Left renal cortex interstitium (tissue), 4 donors: ENCODE measurements at regions not wholly inside any gene's neighbourhood (a gene's known extent, or its start where the extent isn't known, plus 50 kb on each side); places are given as distances from the start of the nearest gene placed in this dataset.
"Not testable (repeated sequence)": the region's sequence is repeated elsewhere in the genome, so short reads cannot be mapped to it uniquely, and the experiment has no call there.

Experiments
- DNase-seq, 4 donors: peaks; one replicate each; pipeline ENCODE4 v3.0.0-alpha.2; 2013; ENCODE audit warnings: low read depth in 4 of 4, low spot score in 2 of 4, missing footprints in 1 of 4

DNA sequence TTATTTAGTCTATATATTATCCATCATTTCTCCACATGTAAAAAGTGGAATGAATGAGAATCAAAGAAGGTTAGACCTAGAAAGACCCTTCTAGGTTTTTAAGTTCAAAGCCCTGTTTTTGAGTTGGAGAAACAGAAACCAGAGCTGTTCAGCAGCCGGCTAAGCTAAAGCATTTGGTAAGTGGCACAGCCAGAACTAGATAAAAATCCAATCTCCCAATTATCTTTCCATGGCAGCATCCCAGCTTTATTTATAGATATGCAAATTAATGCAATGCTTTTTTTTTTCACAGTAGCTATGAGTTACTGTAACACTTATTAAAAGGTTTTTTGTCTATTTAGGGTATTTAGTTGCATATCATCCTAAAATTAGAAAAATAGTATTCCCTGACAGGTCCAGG, 85.1 kb downstream of the NIBAN1 start:
- DNase-seq = no peak

DNA sequence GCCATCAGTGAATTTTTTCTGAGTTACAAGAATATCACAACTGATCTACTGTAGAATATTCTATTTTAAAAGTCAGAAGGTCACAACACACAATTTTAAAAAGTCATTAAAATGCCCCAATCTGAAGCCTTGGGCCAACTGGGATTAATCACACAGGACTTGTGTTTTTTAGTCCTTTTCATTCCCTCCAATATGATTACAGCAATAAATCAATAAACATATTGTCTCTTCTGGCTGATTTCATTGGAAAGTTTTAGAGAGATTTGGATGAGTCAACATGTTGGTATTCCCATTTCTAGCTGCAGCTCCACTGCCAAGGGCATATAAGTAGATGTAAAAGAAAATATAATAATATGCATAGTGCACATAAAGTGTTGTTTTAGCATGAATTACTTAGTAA, 85.8 kb downstream of the NIBAN1 start:
- no peak for DNase-seq

DNA sequence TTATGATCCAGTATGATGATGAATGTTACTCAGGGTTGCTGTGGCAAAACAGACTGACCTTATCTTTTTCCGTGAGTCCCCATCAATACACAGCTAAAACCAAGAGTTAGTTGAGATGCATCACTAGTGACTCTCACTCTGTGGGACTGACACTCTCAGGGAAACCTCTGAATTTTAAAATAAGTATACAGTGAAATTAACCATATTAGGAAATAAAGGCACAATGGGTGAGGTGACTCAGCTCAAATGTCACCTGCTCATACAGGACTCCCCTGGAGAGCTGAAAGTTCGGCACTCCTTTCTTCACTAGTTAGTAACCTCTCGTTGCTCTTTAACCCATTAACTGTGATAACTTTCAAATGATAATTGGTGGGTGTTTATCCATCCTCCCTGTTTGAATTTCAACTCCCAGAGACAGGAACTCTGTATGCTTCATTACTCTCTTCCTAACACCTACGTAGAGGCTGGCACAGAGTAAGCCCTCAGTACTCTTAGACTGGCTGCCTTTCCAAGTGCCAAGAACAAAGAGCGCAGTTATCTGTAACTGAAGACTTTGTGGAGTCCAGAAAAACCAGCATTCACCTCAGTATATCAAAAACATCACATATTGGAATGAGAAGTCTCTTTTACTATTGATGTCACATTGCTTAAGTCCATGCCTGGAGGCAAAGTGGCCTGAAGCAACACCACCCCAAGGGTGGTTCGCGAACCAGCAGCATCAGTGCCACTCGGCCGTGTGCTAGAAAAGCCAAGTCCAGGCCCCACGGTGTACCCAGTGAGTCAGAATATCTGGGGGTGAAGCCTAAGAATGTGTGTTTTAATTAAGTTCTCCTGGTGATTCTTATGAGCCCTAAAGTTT, 91.1 kb downstream of the NIBAN1 start:
- DNase-seq = no peak

DNA sequence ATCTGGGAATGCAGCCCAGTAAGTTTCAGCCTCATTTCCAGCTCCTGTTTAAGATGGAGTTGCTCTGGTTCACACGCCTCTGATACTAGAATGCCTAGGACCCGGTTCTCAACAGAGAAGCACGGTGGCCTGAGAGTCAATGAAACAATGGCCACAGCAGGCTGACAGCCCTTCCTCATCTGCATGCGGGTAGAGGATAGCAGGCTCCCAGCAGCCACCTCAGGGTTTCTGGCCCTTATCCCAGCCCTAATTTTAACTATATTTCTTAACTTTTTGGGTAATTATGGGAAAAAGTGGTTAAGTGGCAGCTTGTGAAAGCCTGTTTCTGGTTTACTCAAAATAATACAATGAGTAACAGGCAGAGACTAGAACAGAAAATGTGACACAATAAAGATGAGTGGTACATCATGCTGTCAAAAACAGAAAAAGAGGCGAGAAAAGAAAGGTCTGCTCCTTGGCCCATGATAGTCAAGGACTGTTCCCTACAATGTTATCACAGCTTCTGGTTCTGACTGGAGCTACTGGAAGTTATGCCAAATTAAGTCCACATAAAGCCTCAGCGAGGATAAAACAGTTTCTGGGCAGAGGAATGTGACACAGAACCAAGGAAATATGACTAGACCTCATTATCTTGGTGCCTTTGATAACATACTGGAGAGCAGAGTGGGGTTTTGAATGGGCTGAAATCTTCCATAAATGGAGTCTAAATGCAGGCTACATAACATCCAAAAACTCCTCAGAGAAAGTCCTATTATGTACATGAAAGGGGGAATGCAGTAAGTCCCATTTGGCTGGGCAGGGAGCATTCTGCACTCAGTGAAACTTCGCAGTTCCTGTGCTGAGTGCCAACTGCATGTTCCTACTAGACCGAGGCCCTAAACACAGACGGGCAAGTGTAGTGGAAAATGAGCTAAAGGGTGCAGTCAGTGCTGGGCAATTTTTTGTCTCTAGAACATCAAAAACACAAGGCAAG, 92.1 kb downstream of the NIBAN1 start:
- no peak for DNase-seq

DNA sequence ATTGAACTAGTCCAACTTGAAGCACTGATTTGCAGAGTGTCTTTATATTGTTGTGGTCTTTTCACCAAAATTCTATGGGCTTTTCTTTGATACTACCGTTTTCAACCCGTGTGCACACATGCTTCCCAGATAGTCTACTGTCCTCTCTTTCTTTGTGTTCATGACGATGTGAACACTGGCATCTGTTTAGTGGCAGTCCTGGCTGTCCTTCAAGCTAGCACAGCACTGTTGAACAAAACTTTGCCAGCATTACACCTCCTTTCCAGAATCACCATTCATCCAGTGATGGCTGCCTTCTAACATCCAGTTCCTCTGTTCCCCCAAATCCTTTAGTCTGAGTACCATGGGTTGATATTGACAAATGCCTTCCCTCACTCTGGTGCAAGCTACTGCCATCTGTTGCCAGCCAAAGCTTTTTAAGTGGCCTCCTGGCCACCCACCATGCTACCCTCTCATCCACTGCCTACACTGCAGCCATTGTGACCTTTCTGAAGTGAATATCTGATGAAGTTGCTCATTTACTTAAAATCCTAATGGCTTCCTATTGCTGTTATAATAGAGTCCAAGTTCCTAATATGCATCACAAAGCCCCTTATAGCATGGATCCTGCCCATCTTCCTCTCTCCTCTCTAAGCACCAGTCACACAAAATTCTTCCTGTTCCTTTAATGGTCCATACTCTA, 94.3 kb downstream of the NIBAN1 start:
- DNase-seq = no peak

DNA sequence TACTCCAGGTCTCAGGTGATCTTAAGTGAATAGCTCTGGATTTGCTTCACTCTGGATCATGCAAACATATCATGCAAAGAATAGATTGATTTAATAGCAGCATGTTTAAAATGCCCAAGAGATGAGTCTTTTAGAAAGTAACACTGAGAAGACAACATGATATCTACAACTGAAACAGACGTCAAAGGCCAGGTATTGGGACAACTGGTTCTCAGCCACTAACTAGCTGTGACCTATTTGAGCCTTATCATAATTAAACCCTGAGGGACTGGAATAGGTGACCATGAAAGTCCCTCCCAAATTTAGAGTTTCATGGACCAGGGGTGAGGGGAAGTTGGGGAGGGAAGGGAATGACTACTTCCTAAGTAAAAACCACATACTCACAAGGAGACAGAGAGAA, 95.7 kb downstream of the NIBAN1 start:
- DNase-seq = no peak

DNA sequence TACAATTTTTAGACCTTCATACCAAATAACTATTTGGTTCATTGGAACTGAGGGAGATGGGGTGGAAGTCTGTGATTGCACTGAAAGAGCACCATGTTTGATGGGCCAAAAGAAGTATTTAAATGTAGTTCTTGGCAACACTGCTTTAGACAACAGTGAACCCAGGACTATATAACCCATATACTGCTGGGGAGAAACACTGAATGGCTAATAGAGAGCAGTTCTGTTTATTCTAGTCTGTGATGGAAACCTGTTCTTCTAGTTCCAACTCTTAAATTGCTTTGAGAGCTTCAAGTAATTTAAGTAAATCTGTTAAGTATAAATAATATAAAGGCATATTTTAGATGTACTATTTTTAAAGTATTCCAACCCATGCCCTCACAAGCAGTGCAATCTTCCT, 96.3 kb downstream of the NIBAN1 start:
- no peak for DNase-seq

DNA sequence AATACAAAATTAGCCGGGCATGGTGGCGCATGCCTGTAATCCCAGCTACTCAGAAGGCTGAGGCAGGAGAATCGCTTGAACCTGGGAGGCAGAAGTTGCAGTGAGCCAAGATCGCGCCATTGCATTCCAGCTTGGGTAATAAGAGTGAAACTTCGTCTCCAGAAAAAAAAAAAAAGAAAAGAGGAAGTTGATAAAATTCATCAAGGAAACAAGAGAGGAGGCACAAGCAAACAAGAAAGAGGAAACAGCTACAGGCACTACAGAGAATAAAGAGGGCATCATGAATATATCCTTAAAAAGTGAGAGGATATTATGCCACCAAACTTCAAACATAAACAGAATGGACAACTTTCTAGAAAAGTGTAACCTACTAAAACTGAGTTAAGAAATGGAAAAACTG, 98.3 kb downstream of the NIBAN1 start:
- DNase-seq = not testable (repeated sequence)

DNA sequence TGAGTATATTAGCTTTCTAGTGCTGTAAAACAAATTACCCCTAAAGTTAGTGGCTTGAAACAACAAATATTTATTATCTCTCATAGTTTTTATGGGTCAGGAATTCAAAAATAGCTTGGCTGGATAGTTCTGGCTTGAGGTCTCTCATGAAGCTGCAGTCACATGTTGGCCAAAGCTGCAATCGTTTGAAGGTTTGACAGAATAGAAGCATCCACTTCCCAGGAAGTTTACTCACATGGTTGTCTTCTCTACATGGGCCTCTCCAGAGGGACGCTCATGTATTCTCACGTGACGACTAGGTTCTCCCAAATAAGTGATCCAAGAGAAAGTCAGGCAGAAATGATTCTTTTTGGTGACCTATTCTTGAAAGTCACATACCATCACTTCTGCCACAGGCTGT, 99.1 kb downstream of the NIBAN1 start:
- DNase-seq = no peak

DNA sequence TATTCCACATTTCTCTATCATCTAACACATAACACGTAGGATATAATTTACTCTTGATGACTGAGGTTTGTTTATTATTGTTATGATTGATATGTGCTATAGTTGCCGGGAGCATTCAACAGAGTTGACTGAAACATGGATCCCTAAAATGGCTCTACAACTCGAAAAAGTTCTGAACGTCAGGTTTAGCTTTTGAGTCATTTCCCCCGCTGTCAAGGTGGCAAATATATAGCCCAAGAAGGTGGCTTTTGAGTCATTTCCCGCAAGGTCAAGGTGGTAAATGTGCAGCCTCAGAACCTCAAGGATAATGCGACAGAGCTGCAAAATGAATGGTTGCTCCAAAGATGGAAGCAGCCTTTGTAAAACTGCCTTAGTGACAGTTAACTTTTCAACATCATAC, 104.0 kb downstream of the NIBAN1 start:
- no peak for DNase-seq

DNA sequence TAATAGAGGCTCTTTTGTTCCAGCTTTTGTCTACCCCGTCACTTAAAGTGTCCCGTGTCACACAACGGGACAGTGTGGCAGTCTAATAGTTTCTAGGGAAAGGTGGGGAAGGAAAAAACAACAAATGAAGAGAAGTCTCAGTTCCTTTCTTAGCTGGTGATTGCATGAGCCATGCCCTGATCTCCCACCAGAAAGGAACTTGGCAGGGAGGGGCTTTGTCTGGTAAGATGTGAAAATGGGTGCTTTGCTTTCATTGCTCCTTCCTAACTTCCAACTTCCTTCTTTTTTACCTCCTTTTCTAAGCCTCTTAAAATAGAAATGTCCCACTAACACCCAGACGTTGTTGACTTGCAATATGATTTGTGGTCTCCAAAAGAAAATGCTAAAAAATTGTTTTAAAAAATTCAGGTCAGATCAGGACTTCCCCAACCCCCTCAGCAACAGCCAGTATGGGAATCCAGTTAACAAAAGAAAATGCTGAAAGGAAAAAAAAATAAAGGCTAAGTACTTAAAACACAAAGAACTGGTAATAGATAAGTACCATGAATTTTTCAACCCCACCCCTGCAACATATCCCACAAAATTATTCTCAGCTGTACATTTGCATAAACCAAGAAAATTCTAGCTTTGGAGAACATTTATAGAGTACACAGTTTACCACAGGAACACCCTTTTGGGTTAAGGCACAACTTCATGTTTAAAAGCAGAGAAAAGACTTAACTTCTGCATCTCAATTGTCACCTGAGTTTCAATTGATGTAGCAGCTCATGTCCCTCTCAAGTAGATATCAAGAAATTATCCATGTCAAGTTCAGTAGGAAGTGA, 106.2 kb downstream of the NIBAN1 start:
- no peak for DNase-seq

DNA sequence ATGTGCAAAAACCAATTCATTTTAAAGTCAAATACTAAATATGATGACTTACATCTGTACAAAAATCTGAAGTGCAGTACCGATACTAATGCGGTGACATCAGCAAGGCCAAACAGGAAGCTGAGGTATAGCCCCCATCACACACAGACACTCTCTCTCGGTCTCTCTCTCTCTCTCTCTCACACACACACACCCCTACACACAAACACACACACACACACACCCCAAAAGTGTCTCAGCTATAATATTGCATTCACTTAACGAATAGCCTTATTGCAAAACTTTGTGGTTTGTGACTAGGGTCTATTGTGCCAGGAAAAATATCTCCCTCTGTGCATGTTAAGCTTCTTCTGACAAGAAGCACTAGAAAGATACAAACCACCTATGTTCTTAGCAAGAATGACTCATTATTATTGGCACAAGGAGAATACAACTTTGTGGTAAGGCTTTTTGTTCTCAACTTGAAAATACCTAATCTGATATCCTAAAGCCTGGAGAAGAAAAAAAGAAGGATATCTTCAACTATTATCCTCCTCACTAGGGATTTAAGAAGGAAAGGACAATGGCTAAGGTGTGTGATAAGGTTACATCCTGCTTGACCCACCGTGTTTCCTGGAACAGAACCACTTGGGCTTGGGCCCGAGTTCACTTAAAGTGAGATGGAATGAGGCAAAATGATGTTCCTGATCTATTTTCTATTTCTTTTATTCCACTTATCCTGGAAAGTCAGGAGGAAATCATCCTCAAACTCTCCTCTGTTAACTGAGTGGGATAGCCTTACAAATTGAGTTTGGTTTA, 107.1 kb downstream of the NIBAN1 start:
- DNase-seq = no peak

DNA sequence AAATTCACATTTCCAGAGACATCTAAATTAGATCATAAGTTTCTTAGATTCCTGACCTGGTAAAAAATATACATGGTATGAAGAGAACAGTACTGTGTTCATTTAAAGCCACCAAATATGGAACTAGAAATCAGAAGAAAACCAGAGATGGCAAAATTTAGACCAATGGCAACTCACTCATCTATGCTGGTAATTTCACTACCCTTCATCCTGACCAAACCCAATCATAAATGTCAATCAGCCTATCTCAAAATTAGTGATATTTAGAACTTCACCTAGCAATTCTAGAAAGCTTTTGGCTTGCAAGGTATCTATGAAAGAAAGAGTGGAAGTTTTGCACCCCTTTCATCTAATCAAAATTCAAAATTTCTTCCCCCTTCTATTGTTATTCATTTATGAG, 107.7 kb downstream of the NIBAN1 start:
- DNase-seq = no peak

DNA sequence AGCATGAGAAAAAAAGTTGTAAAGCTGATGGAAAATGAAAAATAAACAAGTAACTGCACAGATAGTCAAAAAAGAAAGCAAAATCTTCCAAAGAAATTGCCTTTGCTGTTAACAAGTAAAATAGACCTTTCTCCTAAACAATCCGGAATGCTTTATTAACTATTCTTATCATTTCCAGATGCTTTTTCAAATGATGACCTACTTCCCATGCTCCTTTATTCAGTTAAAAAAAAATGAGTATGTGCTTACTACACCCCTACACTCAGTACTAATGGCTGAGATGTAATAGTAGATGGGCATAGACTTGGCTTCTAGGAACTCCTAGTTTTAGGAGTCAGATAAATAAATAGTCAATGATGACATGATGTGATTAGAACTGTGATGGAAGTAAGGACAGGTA, 108.5 kb downstream of the NIBAN1 start:
- DNase-seq = no peak

DNA sequence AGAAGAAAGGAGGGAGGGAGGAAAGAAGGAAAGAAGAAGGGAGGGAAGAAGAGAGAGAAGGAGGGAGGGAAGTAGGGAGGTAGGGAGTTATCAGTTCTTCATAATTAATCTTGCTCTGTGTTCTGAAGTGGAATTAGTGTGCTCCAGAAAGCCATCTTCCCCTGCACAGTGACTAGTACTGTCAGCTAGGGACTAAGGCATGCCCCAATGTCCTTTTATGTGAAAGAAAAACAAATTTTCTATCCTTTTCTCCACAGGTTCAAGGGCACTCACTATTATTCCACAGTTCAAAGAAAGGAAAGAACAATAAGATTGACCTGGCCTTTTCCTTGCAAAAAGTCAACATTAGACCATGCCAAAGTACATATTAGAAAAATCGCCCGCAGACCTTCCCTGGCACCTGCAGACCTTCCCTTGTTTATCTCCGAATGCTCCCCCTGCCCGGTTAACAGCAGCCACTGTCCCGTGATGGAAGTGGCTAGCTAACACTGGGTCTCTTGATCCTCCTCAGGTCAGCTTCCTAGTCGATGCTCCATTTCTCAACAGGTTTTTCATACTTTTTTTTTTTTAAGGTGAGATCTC, 107.2 kb upstream of the EDEM3 start:
- no peak for DNase-seq

DNA sequence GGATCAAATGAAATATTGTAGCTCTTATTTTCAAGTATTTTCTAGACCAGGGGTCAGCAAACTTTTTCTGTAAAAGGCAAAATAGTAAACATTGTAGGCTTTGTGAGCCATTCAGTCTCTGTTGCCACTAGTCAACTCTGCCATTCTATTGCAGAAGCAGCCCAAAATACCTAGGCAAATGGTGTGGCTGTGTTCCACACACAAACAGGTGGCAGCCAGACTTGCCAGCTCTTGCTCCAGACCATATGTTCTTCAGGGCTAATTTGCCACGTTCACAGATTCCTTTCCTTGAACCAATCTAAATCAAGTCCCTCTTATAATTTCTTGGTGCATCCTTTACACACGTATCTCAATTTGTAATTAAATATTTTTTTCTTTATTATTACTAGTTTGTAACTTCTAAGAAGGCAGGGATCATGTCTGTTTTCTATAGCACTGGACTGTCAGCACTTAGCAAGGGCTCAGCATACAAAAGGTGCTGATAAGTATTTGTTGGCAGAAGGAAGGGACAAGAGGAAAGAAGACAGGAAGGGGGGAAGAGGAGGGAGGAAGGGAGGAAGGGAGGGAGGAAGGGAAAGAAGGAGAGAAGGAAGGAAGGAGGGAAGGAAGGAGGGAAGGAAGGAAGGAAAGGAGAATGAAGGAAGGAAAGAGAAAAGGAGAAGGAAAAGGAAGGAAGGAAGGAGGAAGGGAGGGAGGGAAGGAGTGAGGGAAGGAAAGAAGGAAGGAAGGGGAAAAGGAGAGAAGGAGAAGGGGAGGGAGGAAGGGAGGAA, 106.5 kb upstream of the EDEM3 start:
- no peak for DNase-seq

DNA sequence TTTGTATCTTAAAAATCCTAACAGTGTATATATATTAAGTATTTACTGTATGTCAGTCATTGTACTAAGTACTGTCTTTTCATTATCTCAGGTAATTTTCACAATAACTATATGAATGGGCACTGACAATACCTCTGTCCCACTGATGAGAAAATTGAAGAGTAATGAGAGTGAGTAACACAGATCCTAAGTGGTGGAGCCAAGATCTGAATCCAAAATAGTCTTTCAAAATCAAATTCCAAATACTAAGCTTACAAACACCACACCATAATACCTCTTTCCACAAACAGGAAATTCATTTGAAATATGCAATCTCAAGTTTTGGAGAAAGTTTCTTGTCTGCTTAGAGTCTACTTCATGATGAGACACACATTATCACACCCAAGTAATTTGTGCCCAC, 105.9 kb upstream of the EDEM3 start:
- no peak for DNase-seq

DNA sequence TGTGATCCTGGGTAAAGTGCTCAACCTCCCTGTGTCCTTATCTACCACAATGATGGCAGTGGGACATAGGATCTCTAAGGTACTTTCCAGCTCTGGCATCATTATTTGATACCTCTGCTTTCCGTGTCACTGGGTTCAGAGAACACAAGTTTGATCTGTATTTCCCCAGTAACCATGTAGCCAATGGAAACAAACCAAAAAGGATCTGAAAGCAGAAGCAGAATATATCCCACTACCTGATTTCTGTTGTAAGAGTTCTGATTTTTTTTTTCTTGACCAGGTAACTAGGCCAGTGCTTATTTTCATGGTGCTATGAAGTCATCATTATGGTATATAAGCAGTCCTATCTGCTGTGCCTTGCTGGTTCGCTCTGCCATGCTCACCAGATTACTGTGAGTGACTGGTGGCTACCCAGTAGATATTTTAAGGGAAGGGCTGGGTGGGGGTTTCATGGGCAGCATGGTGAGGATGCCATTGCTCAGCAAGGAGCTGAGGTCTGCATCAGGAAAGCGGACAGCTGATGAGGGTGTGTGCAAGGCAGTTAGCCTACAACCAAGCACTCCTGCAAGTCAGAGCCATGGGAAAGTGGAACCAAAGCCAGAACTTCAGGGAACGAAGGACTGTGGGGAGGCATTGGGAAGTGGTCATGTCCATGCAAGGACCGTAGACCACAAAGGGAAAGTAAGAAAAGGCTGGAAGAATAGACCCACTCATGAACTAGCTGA, 104.9 kb upstream of the EDEM3 start:
- DNase-seq = no peak
